ENCODE measurements at regions not wholly inside any gene's neighbourhood (a gene's known extent, or its start where the extent isn't known, plus 50 kb on each side); places are given as distances from the start of the nearest gene placed in this dataset.

GRCh38 chr10:4137299-4137698, 352.3 kb upstream of the KLF6 start:
- peak; percentile 6 for DNase-seq (ENCODE audit: low read depth)
- in situ Hi-C loops (cut with HindIII; ENCODE audit: low pct_unique_long_range_greater_than_20kb, low sequenced_read_pairs), result no loop called here

- in situ Hi-C loops (cut with HindIII; ENCODE audit: low pct_unique_long_range_greater_than_20kb, low sequenced_read_pairs), result no loop called here
Observed at GRCh38 chr10:4136121-4136520, 351.1 kb upstream of the KLF6 start.

GRCh38 chr10:4132216-4132556, 347.2 kb upstream of the KLF6 start:
- in situ Hi-C loops (cut with HindIII; ENCODE audit: low pct_unique_long_range_greater_than_20kb, low sequenced_read_pairs), result no loop called here
- no peak for DNase-seq (ENCODE audit: low read depth)

More at GRCh38 chr10:4136121-4136520, 351.1 kb upstream of the KLF6 start:
- DNase-seq (ENCODE audit: low read depth), result no peak

DNA sequence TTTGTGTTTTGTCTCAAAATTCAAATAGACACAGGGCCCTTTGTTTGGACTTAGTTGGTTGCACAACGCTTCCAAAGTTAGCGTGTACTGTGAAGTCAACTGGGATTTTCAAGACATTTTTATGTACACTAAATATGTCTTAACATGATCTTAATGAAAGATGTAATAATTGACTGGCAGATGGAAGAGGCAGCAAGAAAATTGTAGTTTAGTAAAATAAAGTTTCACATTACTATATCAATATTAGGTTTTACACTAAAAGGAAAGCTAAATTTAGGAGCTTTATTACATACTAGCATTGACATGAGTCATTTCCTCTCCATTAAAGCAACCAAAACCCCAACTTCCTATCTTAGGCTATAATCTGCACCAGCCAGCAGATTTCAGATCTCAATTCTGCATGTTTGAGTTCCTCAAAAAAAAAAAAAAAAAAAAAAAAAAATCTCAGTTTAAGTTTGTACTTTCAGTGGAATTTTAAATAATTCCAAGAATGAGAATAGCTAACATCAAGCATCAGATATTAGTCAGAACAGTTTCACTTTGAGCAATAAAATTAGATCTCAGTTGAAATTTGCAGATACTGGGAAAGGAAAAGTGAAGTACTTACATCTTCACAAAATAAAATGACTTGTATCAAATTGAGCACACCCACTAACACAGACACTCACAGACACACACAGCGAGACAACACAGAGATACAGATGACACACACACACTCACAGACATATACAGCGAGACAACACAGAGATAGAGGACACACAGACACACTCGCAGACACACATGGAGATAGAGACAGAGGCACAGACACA, 346.6 kb upstream of the KLF6 start:
- DNase-seq (ENCODE audit: low read depth), result no peak
- in situ Hi-C loops (cut with HindIII; ENCODE audit: low pct_unique_long_range_greater_than_20kb, low sequenced_read_pairs), result no loop called here

DNA sequence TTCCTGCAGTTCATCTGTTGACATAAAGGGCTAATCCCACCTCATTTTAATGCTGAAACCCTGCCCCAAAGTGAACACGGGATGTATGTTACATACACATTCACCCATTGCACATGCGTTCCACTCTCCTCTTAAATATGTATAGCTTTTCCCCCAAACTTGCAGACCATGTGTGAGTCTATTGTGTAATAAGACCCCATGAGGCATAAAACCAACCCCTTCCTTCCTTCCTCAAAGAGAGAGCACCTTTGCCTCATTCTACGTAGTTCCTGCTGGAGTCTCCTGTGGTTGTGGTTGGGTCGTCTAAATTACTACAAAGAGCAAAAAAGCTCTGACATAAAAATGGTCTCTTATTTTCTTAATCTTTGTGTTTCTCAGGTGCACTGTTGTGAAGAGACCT, 345.7 kb upstream of the KLF6 start:
- in situ Hi-C loops (cut with HindIII; ENCODE audit: low pct_unique_long_range_greater_than_20kb, low sequenced_read_pairs), result no loop called here
- DNase-seq (ENCODE audit: low read depth), result no peak

DNA sequence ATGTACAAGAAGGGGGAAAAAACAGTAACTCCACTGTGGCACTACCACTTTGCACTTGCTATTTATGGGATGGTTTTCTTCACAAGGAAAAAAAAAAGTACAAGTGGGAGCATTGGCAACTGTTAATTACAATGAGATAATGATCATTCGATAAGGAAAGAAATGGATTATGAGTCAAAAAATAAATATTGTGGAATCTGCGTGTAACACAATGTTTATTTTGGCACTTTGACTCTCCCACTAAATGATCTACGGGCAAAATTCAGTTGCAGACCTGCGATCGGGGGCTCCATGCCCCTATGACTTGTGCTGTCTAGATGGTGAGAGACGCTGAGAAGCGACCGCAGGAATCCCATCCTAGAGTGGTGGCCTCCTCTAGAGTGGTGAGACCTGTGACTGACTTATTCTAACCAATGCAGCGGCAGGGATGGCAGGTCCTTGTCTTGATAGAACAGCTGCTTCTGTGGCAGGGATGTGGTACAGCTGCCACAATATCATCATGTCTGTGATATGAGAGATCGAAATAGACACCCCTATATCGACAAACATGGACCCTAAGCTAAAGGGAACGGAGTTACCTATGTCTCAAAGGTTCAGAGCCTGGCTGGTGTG, 345.0 kb upstream of the KLF6 start:
- in situ Hi-C loops (cut with HindIII; ENCODE audit: low pct_unique_long_range_greater_than_20kb, low sequenced_read_pairs), result no loop called here
- no peak for DNase-seq (ENCODE audit: low read depth)

GRCh38 chr10:4127518-4128315, 342.7 kb upstream of the KLF6 start:
- in situ Hi-C loops (cut with HindIII; ENCODE audit: low pct_unique_long_range_greater_than_20kb, low sequenced_read_pairs), result no loop called here

GRCh38 chr10:4125776-4126175, 340.8 kb upstream of the KLF6 start:
- no peak for DNase-seq (ENCODE audit: low read depth)
- in situ Hi-C loops (cut with HindIII; ENCODE audit: low pct_unique_long_range_greater_than_20kb, low sequenced_read_pairs), result no loop called here

More at GRCh38 chr10:4127518-4128315, 342.7 kb upstream of the KLF6 start:
- no peak for DNase-seq (ENCODE audit: low read depth)

- in situ Hi-C loops (cut with HindIII; ENCODE audit: low pct_unique_long_range_greater_than_20kb, low sequenced_read_pairs), result no loop called here
- no peak for DNase-seq (ENCODE audit: low read depth)
Observed at GRCh38 chr10:4121502-4122380, 336.7 kb upstream of the KLF6 start.

- no peak for DNase-seq (ENCODE audit: low read depth)
- in situ Hi-C loops (cut with HindIII; ENCODE audit: low pct_unique_long_range_greater_than_20kb, low sequenced_read_pairs), result no loop called here
Observed at GRCh38 chr10:4120096-4120853, 335.3 kb upstream of the KLF6 start.

- DNase-seq (ENCODE audit: low read depth), result no peak
- in situ Hi-C loops (cut with HindIII; ENCODE audit: low pct_unique_long_range_greater_than_20kb, low sequenced_read_pairs), result no loop called here
Observed at GRCh38 chr10:4119107-4119506, 334.1 kb upstream of the KLF6 start.

GRCh38 chr10:4117604-4118003, 332.6 kb upstream of the KLF6 start:
- in situ Hi-C loops (cut with HindIII; ENCODE audit: low pct_unique_long_range_greater_than_20kb, low sequenced_read_pairs), result no loop called here

GRCh38 chr10:4111643-4112042, 326.6 kb upstream of the KLF6 start:
- DNase-seq (ENCODE audit: low read depth), result no peak
- in situ Hi-C loops (cut with HindIII; ENCODE audit: low pct_unique_long_range_greater_than_20kb, low sequenced_read_pairs), result no loop called here

More at GRCh38 chr10:4117604-4118003, 332.6 kb upstream of the KLF6 start:
- no peak for DNase-seq (ENCODE audit: low read depth)

- in situ Hi-C loops (cut with HindIII; ENCODE audit: low pct_unique_long_range_greater_than_20kb, low sequenced_read_pairs), result no loop called here
Observed at GRCh38 chr10:4109469-4109868, 324.5 kb upstream of the KLF6 start.

DNA sequence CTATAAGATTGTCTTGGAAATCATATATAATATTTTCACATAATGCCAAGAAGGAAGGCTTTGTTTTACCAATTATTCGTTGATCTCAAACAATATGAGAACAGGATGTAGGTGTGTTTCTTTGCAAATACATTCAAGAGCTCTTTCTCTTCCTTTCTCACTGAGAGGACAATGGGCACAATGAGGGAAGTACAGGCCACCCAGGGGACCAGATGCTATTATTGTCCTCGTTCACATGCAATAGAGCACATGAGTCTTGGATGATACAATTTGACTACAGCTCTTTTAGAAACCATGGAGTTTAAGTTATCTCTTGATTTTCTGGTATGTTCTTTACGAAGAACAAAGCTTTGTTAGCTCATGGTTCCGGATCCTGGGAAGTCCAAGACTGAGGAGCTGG, 323.7 kb upstream of the KLF6 start:
- in situ Hi-C loops (cut with HindIII; ENCODE audit: low pct_unique_long_range_greater_than_20kb, low sequenced_read_pairs), result no loop called here
- DNase-seq (ENCODE audit: low read depth), result no peak

More at GRCh38 chr10:4109469-4109868, 324.5 kb upstream of the KLF6 start:
- no peak for DNase-seq (ENCODE audit: low read depth)

- in situ Hi-C loops (cut with HindIII; ENCODE audit: low pct_unique_long_range_greater_than_20kb, low sequenced_read_pairs), result no loop called here
Observed at GRCh38 chr10:4107285-4107851, 322.4 kb upstream of the KLF6 start.

GRCh38 chr10:4103603-4104002, 318.6 kb upstream of the KLF6 start:
- DNase-seq (ENCODE audit: low read depth), result no peak
- in situ Hi-C loops (cut with HindIII; ENCODE audit: low pct_unique_long_range_greater_than_20kb, low sequenced_read_pairs), result no loop called here

More at GRCh38 chr10:4107285-4107851, 322.4 kb upstream of the KLF6 start:
- DNase-seq (ENCODE audit: low read depth), result no peak

All from Caki2 (cell line).